Fibroblast of skin of abdomen (primary cell): ENCODE measurements at regions not wholly inside any gene's neighbourhood (a gene's known extent, or its start where the extent isn't known, plus 50 kb on each side); places are given as distances from the start of the nearest gene placed in this dataset.
A peak's percentile ranks its signal among the peaks of the same experiment; 100 is the strongest.
"Not testable (repeated sequence)": the region's sequence is repeated elsewhere in the genome, so short reads cannot be mapped to it uniquely, and the experiment has no call there.

Experiments
- DNase-seq: peaks from one replicate; pipeline ENCODE4 v3.0.0-alpha.2; 2013

GRCh38 chr7:119620769-119621168 is 652.2 kb upstream of the KCND2 start:
- DNase-seq, result no peak

GRCh38 chr7:119623427-119623826 is 649.5 kb upstream of the KCND2 start:
- no peak for DNase-seq

GRCh38 chr7:119630406-119630969 is 642.5 kb upstream of the KCND2 start:
- no peak for DNase-seq

DNA sequence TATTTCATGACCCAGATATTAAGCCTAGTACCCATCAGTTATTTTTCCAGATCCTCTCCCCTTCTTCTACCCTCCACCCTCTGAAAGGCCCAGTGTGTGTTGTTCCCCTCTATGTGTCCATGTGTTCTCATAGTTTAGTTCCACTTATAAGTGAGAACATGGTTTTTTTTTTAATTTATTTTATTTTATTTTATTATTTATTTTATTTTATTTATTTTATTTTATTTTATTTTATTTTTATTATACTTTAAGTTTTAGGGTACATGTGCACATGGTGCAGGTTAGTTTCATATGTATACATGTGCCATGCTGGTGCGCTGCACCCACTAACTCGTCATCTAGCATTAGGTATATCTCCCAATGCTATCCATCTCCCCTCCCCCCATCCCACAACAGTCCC is 639.2 kb upstream of the KCND2 start:
- DNase-seq, result not testable (repeated sequence)

DNA sequence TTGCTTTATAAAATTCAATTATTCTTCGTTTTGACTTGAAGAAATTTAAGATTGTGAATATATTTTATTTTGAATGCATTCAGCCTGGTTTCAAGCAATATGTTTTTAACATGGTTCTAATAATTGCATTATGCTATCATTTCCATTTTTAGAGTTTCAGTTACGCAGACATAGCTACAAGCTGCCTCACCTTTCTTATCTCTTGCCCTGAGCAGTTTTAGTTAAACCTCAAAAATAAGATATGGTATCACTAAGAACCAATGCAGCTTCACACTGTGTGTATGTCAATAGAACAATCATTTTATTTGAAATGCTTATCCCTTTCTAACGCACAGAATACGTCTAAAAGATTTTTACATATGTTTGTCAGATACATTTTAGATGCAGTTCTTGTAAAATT is 632.6 kb upstream of the KCND2 start:
- DNase-seq, result no peak

- no peak for DNase-seq
Observed at GRCh38 chr7:119640861-119641260, 632.1 kb upstream of the KCND2 start.

DNA sequence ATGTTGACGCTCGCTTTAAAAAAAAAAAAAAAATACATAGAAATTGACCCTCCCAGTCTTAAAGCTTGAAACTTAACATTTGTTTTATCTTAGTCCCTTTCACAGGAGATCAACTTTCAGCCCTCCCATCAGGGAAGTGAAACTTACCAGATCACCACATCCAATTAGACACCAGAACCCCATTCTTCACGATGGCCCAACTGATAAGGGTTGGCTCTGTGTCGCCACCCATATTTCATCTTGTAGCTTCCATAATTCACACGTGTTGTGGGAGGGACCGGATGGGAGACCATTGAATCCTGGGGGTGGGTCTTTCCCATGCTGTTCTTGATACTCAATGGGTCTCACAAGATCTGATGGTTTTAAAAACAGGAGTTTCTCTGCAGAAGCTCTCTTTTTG is 629.4 kb upstream of the KCND2 start:
- DNase-seq, result no peak

DNA sequence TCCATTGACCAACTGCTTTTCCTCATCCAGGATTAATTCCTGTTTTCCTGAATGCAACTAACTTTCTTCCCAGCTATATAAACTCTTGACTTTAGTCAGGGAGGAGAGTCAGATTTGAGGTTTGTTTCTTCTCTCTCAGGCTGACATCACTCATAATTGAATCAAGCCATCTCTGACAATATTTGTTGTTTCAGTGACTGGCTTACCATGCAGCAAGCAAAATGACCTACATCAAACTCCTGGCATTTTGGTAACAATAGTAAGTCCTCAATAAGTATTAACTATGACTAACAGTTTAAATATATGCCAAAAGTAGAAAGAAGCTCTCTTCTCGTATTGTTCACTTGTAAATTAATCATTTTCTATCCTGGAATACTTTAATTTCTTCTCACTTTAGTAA is 625.7 kb upstream of the KCND2 start:
- DNase-seq, result no peak

- DNase-seq, result not testable (repeated sequence)
Observed at GRCh38 chr7:119648752-119649151, 624.2 kb upstream of the KCND2 start.

GRCh38 chr7:119660080-119660479 is 612.9 kb upstream of the KCND2 start:
- DNase-seq, result no peak

- DNase-seq, result peak; percentile 85
Observed at GRCh38 chr7:119664601-119665000, 608.4 kb upstream of the KCND2 start.

DNA sequence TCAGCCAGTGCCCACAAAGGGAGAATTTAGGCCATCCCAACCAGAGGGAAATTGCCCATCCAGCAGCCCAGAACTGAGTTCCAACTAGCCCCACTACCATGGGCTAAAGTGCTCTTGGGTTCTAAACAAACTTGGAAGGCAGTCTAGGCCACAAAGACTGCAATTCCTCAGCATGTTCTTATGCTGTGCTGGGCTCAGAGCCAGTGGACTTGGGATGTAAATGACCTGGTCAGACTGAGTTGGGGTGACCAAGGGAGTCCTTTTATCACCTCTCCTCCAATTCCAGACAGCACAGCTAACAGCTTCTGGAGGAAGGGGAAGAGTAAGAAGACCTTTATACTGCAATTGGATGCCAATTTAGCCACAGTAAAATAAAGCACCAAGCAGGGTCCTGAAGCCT is 607.2 kb upstream of the KCND2 start:
- peak; percentile 3 for DNase-seq

- no peak for DNase-seq
Observed at GRCh38 chr7:119681336-119681735, 591.6 kb upstream of the KCND2 start.

- no peak for DNase-seq
Observed at GRCh38 chr7:119684763-119685162, 588.2 kb upstream of the KCND2 start.

DNA sequence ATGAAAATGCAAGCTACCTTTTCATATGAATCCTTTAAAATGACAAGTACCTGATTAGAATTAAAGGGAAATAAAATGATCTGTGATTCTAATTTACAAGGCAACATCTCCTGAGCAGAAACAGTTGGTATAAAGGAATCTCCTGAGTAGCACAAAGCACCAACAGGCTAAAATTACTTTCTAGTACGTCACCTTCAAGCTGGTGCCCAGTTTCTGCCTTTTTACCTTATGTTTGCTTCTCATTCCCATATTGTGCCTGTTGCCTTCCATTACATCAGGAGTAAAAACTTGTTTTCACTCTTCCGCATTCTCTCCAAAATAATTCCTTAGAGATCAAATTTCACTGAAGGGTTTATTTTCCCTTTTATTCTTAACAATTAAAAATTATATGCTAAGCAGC is 587.1 kb upstream of the KCND2 start:
- DNase-seq, result no peak

DNA sequence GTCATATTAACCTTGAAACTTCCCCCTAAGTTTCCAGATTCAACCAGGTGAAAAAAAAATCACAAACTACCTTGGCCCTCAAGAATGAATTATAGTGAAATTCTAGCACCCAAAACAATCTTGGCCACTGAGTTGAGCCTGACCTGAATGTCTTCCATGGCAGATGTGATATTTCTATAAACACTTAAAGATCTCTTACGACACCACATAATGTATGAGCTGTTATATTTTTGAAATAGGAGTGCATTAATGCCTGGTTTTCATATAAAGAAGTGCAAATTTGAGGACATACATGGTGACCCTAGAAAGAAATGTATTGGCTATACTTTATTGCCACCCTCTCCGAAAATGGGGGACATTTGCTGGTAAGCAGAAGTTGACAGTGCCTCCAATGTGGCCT is 584.1 kb upstream of the KCND2 start:
- DNase-seq, result no peak

- no peak for DNase-seq
Observed at GRCh38 chr7:119692541-119692940, 580.4 kb upstream of the KCND2 start.

GRCh38 chr7:119694506-119694905 is 578.5 kb upstream of the KCND2 start:
- no peak for DNase-seq

DNA sequence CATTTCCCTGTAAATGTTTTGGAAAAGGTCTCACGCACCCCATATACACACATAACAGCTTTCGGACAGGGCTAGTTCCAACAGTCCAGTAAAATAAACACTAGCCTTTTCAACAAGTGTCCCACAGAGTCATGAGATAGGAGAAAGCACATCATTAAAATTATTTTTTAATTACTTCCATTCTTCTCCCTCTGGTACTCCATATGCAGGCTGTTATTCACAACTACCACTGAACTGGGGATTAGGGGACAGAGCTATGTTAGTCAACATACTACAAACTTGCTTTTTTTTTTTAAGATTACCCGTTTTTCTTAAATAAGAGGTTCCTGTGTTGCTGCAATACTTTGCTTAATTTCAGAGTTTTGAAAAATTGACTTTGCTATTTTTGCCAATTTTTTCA is 576.6 kb upstream of the KCND2 start:
- no peak for DNase-seq

DNA sequence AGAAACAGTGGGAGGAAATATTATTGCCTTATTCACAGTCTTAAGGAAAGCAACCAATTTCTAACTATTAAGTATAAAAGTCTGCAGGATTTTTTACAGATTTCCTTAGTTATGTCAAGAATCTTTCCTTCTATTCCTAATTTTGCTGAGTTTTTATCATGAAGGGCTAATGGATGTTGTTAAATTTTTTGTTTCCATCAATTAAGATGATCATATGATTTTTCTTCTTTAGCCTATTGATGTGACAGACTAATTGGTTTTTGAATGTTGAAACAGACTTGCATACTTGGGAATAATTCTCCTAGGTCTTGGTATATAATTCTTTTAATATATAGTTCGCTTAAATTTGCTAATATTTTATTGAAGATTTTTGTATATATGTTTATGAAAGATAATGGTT is 569.1 kb upstream of the KCND2 start:
- DNase-seq, result no peak

DNA sequence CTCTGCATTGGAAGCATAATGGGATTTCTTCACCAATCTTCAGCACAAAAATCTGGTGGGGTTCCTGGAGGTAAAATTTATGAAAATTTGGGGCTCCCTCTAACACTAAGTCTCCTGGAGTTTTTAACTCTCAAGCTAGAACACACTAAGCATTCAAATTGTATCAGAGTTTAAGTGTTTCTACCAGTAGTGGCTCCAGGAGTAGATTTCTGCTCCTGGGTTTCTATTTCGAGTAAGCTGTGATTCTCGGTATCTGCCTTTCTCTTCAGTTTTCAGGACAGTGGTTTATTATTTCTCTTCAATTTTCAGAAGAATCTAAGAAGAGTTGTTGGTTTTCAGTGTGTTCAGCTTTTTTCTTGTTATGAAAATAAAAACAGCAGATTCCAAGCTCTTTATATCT is 566.4 kb upstream of the KCND2 start:
- no peak for DNase-seq

GRCh38 chr7:119708891-119709290 is 564.1 kb upstream of the KCND2 start:
- DNase-seq, result no peak

DNA sequence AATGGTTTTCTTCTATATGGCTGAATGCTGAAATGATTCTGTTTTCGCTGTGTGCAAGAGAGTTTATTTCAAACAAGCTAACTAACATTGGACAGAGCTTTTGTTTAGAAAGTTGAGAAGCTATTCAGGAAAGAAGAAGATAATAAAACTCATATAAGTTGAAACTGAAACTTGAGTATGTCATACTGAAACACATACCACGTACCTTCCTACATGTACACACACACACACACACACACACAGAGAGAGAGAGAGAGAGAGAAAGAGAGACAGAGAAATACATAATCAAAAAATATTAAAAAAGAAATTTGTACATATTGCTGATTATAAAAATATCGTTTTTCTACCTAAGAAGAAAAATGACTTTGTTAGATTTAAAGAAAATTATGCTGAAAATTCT is 561.9 kb upstream of the KCND2 start:
- no peak for DNase-seq

DNA sequence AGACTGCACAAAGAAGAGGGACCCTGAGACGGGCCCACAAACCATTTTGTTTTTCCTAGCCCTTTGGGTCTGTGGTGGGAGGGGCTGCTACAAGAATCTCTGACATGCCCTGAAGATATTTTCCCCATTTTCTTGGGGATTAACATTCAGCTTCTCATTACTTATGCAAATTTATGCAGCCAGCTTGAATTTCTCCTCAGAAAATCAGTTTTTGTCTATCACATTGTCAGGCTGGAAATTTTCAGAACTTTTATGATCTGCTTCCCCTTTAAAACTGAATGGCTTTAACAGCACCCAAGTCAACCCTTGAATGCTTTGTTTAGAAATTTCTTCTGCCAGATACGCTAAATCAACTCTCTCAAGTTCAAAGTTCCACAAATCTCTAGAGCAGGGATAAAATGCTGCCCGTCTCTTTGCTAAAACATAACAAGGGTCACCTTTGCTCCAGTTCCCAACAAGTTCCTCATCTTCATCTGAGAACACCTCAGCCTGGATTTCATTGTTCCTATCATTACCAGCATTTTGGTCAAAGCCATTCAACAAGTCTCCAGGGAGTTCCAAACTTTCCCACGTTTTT is 560.0 kb upstream of the KCND2 start:
- DNase-seq, result no peak

GRCh38 chr7:119713606-119714005 is 559.4 kb upstream of the KCND2 start:
- DNase-seq, result no peak
